CD14-positive monocyte (primary cell): ENCODE measurements at regions not wholly inside any gene's neighbourhood (a gene's known extent, or its start where the extent isn't known, plus 50 kb on each side); places are given as distances from the start of the nearest gene placed in this dataset.

Source experiments
- DNase-seq, 3 donors: peaks; one replicate each; pipeline ENCODE4 v3.0.0-alpha.2; 2011 to 2022
- H2AFZ ChIP-seq: 2 replicates; pipeline ENCODE4 v1.6.0; 2012; ENCODE audit warnings: mild to moderate bottlenecking, low read depth, low read length, inconsistent platforms; ENCODE audit not compliant: insufficient read depth, poor library complexity, severe bottlenecking
- H3K27ac ChIP-seq, 2 donors: 1 replicate in 1 of 2; 2 replicates in 1 of 2; pipeline ENCODE4 v1.5.1; 2012 to 2013; ENCODE audit warnings: low read length in 2 of 2, control low read depth in 1 of 2, inconsistent platforms in 1 of 2, low read depth in 1 of 2, mild to moderate bottlenecking in 1 of 2
- H3K27me3 ChIP-seq, 2 donors: one replicate each; pipeline versions ENCODE4 v1.6.0 to v1.6.1; 2011 to 2013; ENCODE audit warnings: low read length in 2 of 2; ENCODE audit not compliant: control insufficient read depth in 2 of 2, insufficient read depth in 2 of 2
- H3K36me3 ChIP-seq, 2 donors: replicated peaks in 1 of 2; 1 replicate in 1 of 2; 2 replicates in 1 of 2; pipeline versions ENCODE4 v1.5.1 to v1.6.1; 2012 to 2013; ENCODE audit warnings: low read length in 2 of 2, control low read depth in 1 of 2, inconsistent platforms in 1 of 2, mild to moderate bottlenecking in 1 of 2; ENCODE audit not compliant: insufficient read depth in 2 of 2, control insufficient read depth in 1 of 2
- H3K4me1 ChIP-seq, 2 donors: 1 replicate in 1 of 2; 2 replicates in 1 of 2; pipeline versions ENCODE4 v1.5.1 to v1.6.1; 2012 to 2013; ENCODE audit warnings: low read length in 2 of 2, control low read depth in 1 of 2, inconsistent platforms in 1 of 2, mild to moderate bottlenecking in 1 of 2, moderate library complexity in 1 of 2; ENCODE audit not compliant: insufficient read depth in 2 of 2, control insufficient read depth in 1 of 2
- H3K4me2 ChIP-seq: replicated peaks from 2 replicates; pipeline ENCODE3; 2012; ENCODE audit warnings: low read length, moderate library complexity, mild to moderate bottlenecking; ENCODE audit not compliant: poor library complexity, severe bottlenecking; ENCODE audit errors: extremely low read depth
- H3K4me3 ChIP-seq, 3 experiments: fragments of 200-600 bp in 1 of 3; sonication (generic) in 1 of 3; replicated peaks in 1 of 3; 1 replicate in 2 of 3; 2 replicates in 1 of 3; pipeline ENCODE4 v1.5.1; 2011 to 2013; ENCODE audit warnings: low read length in 3 of 3, mild to moderate bottlenecking in 3 of 3, control low read depth in 2 of 3, low read depth in 2 of 3, inconsistent platforms in 1 of 3, moderate library complexity in 1 of 3
- H3K79me2 ChIP-seq: 2 replicates; pipeline ENCODE4 v1.6.0; 2012; ENCODE audit warnings: mild to moderate bottlenecking, control low read depth, inconsistent platforms, low read length, moderate library complexity; ENCODE audit not compliant: insufficient read depth
- H3K9ac ChIP-seq: 2 replicates; pipeline ENCODE4 v1.6.0; 2017; ENCODE audit warnings: low read length, mild to moderate bottlenecking; ENCODE audit not compliant: insufficient read depth, poor library complexity, severe bottlenecking
- H3K9me3 ChIP-seq, 2 donors: replicated peaks in 1 of 2; 1 replicate in 1 of 2; 2 replicates in 1 of 2; pipeline versions ENCODE4 v1.5.1 to v1.6.1; 2012 to 2013; ENCODE audit warnings: low read length in 2 of 2, control low read depth in 1 of 2; ENCODE audit not compliant: control insufficient read depth in 1 of 2, insufficient read depth in 1 of 2
- H4K20me1 ChIP-seq: 2 replicates; pipeline ENCODE4 v1.6.0; 2012; ENCODE audit warnings: mild to moderate bottlenecking, low read length, control low read depth, moderate library complexity; ENCODE audit not compliant: insufficient read depth
- H3K27ac Mint-ChIP-seq, 7 donors: one replicate each; pipeline ENCODE4 v1.8.0; 2020; ENCODE audit warnings: mild to moderate bottlenecking in 7 of 7, mixed read lengths in 7 of 7, moderate library complexity in 6 of 7, inconsistent platforms in 2 of 7
- H3K27me3 Mint-ChIP-seq, 3 donors: one replicate each; pipeline ENCODE4 v1.8.0; 2021 to 2022; ENCODE audit warnings: low read depth in 3 of 3, mild to moderate bottlenecking in 3 of 3, mixed read lengths in 3 of 3, moderate library complexity in 3 of 3, inconsistent platforms in 1 of 3
- H3K36me3 Mint-ChIP-seq, 2 donors: one replicate each; pipeline ENCODE4 v1.8.0; 2020; ENCODE audit warnings: mixed read lengths in 2 of 2, inconsistent platforms in 1 of 2, mild to moderate bottlenecking in 1 of 2
- H3K4me1 Mint-ChIP-seq: one replicate; pipeline ENCODE4 v1.8.0; 2020; ENCODE audit warnings: mild to moderate bottlenecking, mixed read lengths
- H3K4me3 Mint-ChIP-seq, 2 donors: one replicate each; pipeline ENCODE4 v1.8.0; 2020; ENCODE audit warnings: mild to moderate bottlenecking in 2 of 2, mixed read lengths in 2 of 2, moderate library complexity in 1 of 2
- H3K9me3 Mint-ChIP-seq, 7 donors: one replicate each; pipeline ENCODE4 v1.8.0; 2020 to 2022; ENCODE audit warnings: mixed read lengths in 7 of 7, mild to moderate bottlenecking in 6 of 7, moderate library complexity in 6 of 7, inconsistent platforms in 2 of 7
- WGBS: methylation state at CpG from one replicate; pipeline ENCODE4 v1.1.5; 2013; ENCODE audit warnings: missing lambda C conversion rate; ENCODE audit not compliant: insufficient coverage; 5-methylcytosine and 5-hydroxymethylcytosine counted together
- intact Hi-C, 2 donors: fragments of 100-400 bp; cut with micrococcal nuclease; formaldehyde crosslinking; loops; one replicate each; pipeline versions ENCODE4 v1.15.0 to v1.15.1; 2023
- TF ChIP-seq, protein P1 (sequence below): fragments of 200-600 bp; IDR thresholded peaks from one replicate; pipeline ENCODE4 v1.8.0; 2022; ENCODE audit warnings: antibody characterized with exemption, mild to moderate bottlenecking

DNA sequence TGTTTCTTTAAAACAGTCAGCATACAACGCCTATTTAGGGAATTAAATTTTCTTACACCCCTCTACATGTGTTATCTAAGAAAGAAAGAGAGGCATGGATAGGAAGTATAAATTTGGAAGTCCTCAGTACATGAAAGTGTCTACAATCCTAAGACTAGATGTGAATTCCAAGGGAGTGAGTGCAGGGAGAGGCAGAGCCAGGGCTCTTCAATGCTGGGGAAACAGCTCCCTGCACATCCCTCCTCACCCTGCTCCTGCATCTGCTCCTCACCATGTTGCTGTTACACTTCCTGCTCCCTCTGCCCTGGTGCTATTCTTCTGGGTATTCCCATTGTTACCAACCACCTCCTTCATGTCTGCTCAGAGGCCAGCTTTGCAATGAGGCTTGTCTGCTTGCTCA, 229.1 kb upstream of the AKR1E2 start:
- Histone ChIP-seq H4K20me1 (no peaks in the 10 kb centered on the region), H3K79me2 (no peaks in the 10 kb centered on the region), H3K27ac (no peak overlapping the region), H3K4me1 (no peaks in the 10 kb centered on the region), H3K9ac (no peak overlapping the region), H2AFZ (no peak overlapping the region), H3K36me3 (no peaks in the 10 kb centered on the region), H3K27me3 (no peaks in the 10 kb centered on the region), H3K9me3 (peaks cover 0 to 2% of the 10 kb centered on the region in 2 donors), H3K4me2 (no peak overlapping the region), H3K4me3 (no peak overlapping the region)
- WGBS = no CpG with 5 or more reads among the region's 1 CpG
- H3K9me3 Mint-ChIP-seq = peaks cover 0 to 5% (median 4%) of the 10 kb centered on the region in 7 donors
- H3K4me3 Mint-ChIP-seq = no peak overlapping the region
- H3K4me1 Mint-ChIP-seq = no peaks in the 10 kb centered on the region
- H3K36me3 Mint-ChIP-seq = no peaks in the 10 kb centered on the region
- H3K27me3 Mint-ChIP-seq = peaks cover 0 to 3% (median 0%) of the 10 kb centered on the region in 3 donors
- TF ChIP-seq, protein P1, sequence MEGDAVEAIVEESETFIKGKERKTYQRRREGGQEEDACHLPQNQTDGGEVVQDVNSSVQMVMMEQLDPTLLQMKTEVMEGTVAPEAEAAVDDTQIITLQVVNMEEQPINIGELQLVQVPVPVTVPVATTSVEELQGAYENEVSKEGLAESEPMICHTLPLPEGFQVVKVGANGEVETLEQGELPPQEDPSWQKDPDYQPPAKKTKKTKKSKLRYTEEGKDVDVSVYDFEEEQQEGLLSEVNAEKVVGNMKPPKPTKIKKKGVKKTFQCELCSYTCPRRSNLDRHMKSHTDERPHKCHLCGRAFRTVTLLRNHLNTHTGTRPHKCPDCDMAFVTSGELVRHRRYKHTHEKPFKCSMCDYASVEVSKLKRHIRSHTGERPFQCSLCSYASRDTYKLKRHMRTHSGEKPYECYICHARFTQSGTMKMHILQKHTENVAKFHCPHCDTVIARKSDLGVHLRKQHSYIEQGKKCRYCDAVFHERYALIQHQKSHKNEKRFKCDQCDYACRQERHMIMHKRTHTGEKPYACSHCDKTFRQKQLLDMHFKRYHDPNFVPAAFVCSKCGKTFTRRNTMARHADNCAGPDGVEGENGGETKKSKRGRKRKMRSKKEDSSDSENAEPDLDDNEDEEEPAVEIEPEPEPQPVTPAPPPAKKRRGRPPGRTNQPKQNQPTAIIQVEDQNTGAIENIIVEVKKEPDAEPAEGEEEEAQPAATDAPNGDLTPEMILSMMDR = no peak
- peak overlapping the region in 1 of 7 donors; percentile 81 for H3K27ac Mint-ChIP-seq
- DNase-seq = no peak
- intact Hi-C loops = no loop called here

DNA sequence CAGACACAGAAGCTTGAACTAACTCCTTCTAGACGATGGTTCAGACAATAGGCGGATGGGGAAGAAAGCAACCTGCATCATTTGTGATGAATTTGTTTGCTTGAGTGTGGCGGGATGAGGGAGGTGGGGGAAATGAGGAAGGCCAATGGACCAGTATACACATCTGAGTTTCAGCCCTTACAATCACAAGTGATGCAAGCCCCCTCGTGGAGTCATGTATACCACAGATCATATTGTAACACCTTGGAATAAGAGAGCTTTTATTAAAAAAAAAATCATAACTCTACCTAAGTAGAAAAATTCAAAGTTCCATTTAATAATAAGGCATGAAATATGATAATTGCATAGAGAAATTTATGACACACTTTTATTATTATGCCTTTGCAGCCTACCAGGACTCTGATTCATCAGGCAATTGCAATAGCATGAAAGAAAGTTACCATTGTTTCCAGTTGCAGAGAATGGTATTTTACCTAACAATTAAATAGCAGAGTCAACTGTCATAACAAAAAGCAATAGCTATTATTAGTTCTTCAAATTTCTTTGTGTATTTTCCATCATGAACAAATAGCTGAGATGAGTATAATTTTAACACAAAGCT, 230.2 kb upstream of the AKR1E2 start:
- Histone ChIP-seq H3K27ac (no peak overlapping the region), H3K9ac (no peak overlapping the region), H3K4me1 (no peaks in the 10 kb centered on the region), H3K27me3 (no peaks in the 10 kb centered on the region), H2AFZ (no peak overlapping the region), H3K79me2 (no peaks in the 10 kb centered on the region), H4K20me1 (no peaks in the 10 kb centered on the region), H3K4me2 (no peak overlapping the region), H3K9me3 (peaks cover 0 to 2% of the 10 kb centered on the region in 2 donors), H3K36me3 (no peaks in the 10 kb centered on the region), H3K4me3 (no peak overlapping the region)
- WGBS = no CpG with 5 or more reads among the region's 4 CpGs
- TF ChIP-seq, protein P1 = no peak
- no peak overlapping the region for H3K4me3 Mint-ChIP-seq
- intact Hi-C loops = no loop called here
- H3K36me3 Mint-ChIP-seq = no peaks in the 10 kb centered on the region
- no peaks in the 10 kb centered on the region for H3K4me1 Mint-ChIP-seq
- no peak for DNase-seq
- peaks cover 0 to 3% (median 0%) of the 10 kb centered on the region in 3 donors for H3K27me3 Mint-ChIP-seq
- H3K27ac Mint-ChIP-seq = no peak overlapping the region
- peaks cover 0 to 2% (median 0%) of the 10 kb centered on the region in 7 donors for H3K9me3 Mint-ChIP-seq
